Neuron (in vitro differentiated cells): ENCODE measurements at regions not wholly inside any gene's neighbourhood (a gene's known extent, or its start where the extent isn't known, plus 50 kb on each side); places are given as distances from the start of the nearest gene placed in this dataset.
"Not testable (repeated sequence)": the region's sequence is repeated elsewhere in the genome, so short reads cannot be mapped to it uniquely, and the experiment has no call there.

Experiments used
- H2AFZ ChIP-seq: one replicate; pipeline ENCODE4 v1.6.1; 2013; ENCODE audit warnings: low read depth, mild to moderate bottlenecking, inconsistent platforms, low read length, moderate library complexity
- H3K27me3 ChIP-seq: one replicate; pipeline ENCODE4 v1.6.1; 2013; ENCODE audit warnings: low read length; ENCODE audit not compliant: insufficient read depth
- H3K36me3 ChIP-seq: one replicate; pipeline ENCODE4 v1.6.1; 2013; ENCODE audit warnings: low read length; ENCODE audit not compliant: insufficient read depth
- H3K4me1 ChIP-seq: one replicate; pipeline ENCODE4 v1.6.1; 2013; ENCODE audit warnings: low read length; ENCODE audit not compliant: insufficient read depth
- H3K4me3 ChIP-seq: 2 replicates; pipeline ENCODE4 v1.5.1; 2013; ENCODE audit warnings: mild to moderate bottlenecking, low read length, moderate library complexity
- H3K9me3 ChIP-seq: one replicate; pipeline ENCODE4 v1.6.1; 2013; ENCODE audit warnings: low read length

DNA sequence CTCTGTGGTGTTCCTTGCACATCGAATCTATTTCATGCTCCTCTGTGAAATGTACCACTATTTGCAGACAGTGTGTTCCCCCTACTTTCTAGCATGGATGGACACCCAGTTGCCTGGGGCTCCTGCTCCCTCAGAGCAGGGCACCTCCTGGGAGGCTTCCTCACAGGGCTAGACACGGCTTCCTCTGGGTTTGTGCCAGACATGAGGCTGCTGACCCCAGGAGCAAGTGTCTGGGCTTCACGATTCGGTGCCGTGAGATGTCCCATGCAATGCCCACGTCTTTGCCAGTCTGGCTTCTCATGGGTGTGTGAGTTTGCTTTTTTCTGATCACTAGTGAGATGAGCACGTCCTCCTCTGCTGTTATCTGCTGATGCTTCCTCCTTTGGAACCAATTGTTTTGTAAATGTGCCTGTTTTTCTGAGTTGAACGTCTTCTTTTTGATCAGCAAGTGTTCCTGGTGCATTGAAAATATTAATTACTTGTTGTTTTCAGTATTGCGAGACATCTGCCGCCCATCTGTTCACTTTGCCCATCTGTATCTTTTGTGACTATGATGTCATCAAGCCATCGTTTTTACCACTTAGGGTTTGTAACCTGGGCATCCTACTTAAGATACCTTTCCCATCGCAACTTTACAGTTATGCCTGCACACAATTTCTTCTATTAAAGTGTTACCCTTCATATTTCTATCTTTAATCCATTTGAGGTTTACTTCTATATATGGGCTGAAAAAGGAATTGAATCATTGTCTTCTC lies 92.0 kb downstream of the TTLL2 start:
- H3K9me3 ChIP-seq, result peaks cover 3% of the 10 kb centered on the region
- peaks cover 7% of the 10 kb centered on the region for H3K4me1 ChIP-seq
- no peaks in the 10 kb centered on the region for H3K36me3 ChIP-seq
- H2AFZ ChIP-seq, result no peak overlapping the region
- H3K4me3 ChIP-seq, result no peak overlapping the region
- no peaks in the 10 kb centered on the region for H3K27me3 ChIP-seq

DNA sequence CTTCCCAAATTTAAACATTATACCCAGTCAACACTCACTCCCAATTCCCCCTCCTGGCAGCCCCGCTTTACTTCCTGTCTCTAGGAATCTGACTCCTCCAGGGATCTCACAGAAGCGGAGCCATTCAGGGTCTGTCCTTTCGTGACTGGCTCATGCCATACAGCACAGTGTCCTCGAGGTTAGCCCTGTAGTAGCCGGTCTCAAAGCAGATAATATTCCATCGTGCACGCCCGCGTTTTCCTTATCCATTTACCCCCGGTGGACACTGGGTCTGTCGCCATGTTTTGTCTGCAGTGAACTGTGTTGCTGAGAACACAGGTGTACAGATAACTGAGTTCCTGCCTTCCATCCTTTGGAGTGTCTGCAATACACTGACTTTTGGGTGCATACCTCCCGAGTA lies 95.3 kb downstream of the TTLL2 start:
- H3K4me3 ChIP-seq, result no peak overlapping the region
- H3K27me3 ChIP-seq, result no peaks in the 10 kb centered on the region
- H2AFZ ChIP-seq, result no peak overlapping the region
- peaks cover 3% of the 10 kb centered on the region for H3K9me3 ChIP-seq
- peaks cover 7% of the 10 kb centered on the region for H3K4me1 ChIP-seq
- no peaks in the 10 kb centered on the region for H3K36me3 ChIP-seq

DNA sequence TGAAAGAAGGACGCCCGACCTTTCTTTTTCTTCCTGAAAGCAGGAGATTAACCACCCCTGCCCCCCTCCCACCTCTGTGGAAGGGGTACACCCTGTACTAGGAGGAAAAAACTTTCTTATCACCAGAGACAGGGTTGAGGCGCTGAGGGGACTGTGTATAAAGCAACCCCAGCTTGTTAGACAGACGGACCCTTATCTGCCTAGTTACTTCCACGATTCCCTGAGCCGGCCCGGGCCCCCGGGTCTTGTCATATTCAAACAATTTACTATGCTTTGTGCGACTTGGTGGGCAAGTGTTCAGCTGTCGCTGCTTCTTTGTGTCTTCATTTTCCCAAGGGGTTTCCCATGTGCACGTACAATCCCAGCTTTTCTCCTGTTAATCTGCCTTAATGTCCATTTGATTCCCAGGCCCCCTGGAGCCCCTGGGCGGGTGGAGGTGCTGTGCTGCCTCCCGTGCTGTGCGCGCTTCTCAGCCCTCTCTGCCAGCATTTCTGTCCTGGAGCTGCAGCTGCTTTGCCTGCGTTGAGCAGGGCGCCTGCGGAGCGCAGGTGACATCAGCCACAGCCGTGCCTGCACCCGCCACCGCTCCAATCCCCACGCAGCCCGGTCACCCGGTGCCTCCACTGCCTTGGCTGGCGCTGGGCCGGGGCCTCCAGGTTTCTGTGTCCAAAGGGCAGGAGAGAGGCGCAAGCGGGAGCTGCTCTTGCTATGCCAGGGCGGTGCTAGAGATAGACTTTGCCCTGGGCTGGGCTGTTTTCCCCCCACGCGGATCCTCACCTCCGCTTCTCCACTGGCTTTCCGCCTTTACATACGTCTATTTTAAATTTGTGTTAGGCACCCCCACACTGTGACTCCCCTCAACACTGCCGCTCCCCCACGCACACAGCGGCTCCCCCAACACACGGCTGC lies 96.2 kb downstream of the TTLL2 start:
- no peak overlapping the region for H2AFZ ChIP-seq
- H3K36me3 ChIP-seq, result no peaks in the 10 kb centered on the region
- H3K4me1 ChIP-seq, result peaks cover 3% of the 10 kb centered on the region
- H3K4me3 ChIP-seq, result no peak overlapping the region
- H3K27me3 ChIP-seq, result no peaks in the 10 kb centered on the region
- peaks cover 3% of the 10 kb centered on the region for H3K9me3 ChIP-seq

DNA sequence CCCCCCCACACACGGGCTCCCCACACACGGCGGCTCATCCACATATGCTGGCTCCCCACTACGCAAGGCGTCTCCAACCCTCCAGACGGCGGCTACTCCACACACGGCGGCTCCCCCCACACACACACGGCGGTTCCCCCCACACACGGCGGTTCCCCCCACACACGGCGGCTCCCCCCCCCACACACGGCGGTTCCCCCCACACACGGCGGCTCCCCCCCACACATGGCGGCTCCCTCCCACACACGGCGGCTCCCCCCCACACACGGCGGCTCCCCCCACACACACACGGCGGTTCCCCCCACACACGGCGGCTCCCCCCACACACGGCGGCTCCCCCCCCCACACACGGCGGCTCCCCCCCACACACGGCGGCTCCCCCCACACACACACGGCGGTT lies 97.1 kb downstream of the TTLL2 start:
- H2AFZ ChIP-seq, H3K27me3 ChIP-seq, H3K36me3 ChIP-seq, H3K4me3 ChIP-seq, H3K9me3 ChIP-seq, H3K4me1 ChIP-seq: not testable (repeated sequence)

DNA sequence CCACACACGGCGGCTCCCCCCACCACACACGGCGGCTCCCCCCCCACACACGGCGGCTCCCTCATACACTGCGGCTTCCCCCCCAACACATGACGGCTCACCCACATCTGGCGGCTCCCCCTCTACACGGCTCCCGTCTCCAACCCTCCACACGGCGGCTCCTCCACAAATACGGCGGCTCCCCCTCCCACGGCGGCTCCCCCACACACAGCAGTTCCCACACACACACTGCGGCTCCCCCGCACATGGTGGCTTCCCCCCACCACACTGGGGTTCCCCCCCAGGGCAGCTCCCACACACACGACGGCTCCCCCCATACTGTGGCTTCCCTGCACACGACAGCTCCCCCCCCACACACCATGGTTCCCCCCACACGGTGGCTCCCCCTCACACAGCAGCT lies 98.0 kb downstream of the TTLL2 start:
- Histone ChIP-seq H3K9me3 (peaks cover 3% of the 10 kb centered on the region), H2AFZ (no peak overlapping the region), H3K36me3 (no peaks in the 10 kb centered on the region), H3K27me3 (no peaks in the 10 kb centered on the region), H3K4me3 (no peak overlapping the region), H3K4me1 (peaks cover 10% of the 10 kb centered on the region)

DNA sequence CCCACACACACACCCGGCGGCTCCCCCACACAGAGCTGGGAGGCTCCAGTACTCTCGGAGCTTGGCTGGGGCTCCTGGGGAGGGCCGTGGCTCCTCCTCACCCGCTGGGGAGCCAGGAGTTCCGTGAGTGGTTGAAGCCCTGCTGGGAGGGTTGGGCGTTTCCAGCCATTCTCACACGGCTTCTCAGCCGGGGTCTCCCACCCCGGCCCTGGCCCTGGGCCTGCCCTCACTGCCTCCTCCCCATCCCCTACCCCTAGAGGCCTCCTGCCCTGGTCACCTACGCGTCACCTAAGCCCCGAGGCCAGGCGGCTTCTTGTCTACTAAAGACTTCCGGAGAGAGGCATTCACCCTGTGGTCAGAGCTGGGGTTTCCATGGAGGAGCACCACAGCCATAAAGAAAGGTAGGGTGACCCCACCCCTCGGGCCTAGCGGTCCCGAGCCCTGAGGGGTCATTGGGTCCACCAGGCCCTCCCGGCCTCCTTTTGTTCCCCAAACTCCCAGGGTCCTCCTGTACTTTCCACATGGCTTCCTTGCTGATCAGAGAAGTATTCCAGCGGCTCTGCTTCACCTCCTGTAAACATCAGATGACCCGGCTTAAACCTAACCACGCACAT lies 99.3 kb downstream of the TTLL2 start:
- no peak overlapping the region for H3K4me3 ChIP-seq
- H3K36me3 ChIP-seq, result no peaks in the 10 kb centered on the region
- H3K4me1 ChIP-seq, result peaks cover 10% of the 10 kb centered on the region
- no peak overlapping the region for H2AFZ ChIP-seq
- peaks cover 7% of the 10 kb centered on the region for H3K9me3 ChIP-seq
- H3K27me3 ChIP-seq, result no peaks in the 10 kb centered on the region

DNA sequence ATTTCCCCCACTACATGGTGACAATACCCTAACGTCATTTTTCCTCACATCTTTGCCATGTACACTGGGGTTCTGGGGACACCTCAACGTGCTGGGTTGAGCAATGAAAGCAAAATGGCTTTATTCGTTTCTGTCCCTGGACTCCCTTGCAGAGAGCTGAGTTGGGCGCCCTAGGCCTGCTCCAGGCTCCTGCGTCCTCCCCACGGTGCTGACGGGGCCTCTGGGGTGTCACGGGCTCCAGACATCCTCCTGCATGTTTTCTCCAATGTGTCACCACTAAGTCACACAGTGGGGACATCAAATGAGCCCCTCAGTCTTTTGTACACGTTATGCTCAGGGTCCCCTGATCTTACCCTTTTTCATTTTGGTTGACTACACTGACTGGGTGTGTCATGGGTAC lies 99.8 kb downstream of the TTLL2 start:
- no peaks in the 10 kb centered on the region for H3K36me3 ChIP-seq
- peaks cover 8% of the 10 kb centered on the region for H3K9me3 ChIP-seq
- H3K27me3 ChIP-seq, result no peaks in the 10 kb centered on the region
- peaks cover 10% of the 10 kb centered on the region for H3K4me1 ChIP-seq
- no peak overlapping the region for H3K4me3 ChIP-seq
- H2AFZ ChIP-seq, result no peak overlapping the region

DNA sequence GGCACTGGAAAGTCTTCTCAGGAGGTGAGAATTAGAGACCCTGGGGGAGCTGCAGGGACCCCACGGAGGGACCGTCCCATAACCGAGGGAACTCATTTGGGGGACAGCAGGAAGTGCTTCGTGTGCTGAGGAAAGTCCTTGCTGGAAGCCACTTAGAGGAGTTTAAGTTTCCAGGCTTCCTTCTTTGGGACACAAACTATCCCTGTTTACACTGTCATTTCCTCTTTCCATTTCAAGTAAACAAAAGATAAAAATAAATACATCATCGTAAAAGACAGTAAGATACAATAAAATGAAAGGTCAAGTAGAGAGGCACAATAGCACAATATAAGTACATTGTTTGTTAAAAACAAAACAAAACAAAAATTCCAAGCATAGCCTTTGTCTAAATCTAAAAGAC lies 101.2 kb downstream of the TTLL2 start:
- Histone ChIP-seq H3K4me1 (peaks cover 10% of the 10 kb centered on the region), H3K4me3 (no peak overlapping the region), H3K9me3 (peaks cover 8% of the 10 kb centered on the region), H3K36me3 (no peaks in the 10 kb centered on the region), H2AFZ (no peak overlapping the region), H3K27me3 (no peaks in the 10 kb centered on the region)

DNA sequence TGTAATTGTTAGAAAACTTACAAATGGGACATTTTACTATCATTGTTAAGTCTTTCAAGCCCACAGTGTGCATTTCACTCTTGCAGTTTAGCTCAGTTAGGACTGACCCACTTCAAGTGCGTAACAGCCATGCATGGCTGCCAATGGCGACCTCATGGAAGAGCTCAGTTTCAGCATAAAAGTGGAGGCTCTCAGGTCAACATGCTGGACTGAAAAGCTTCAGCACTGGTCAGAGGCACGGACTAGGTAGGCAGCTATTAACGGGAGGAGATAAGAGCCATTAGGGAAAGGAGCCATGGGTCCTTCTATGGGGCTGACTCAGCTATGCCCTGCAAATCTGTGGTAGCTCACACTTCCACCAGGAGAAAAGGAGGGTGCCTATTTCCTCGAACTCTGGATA lies 101.8 kb downstream of the TTLL2 start:
- Histone ChIP-seq H2AFZ (no peak overlapping the region), H3K4me1 (peaks cover 10% of the 10 kb centered on the region), H3K4me3 (no peak overlapping the region), H3K27me3 (no peaks in the 10 kb centered on the region), H3K9me3 (peaks cover 8% of the 10 kb centered on the region), H3K36me3 (no peaks in the 10 kb centered on the region)

DNA sequence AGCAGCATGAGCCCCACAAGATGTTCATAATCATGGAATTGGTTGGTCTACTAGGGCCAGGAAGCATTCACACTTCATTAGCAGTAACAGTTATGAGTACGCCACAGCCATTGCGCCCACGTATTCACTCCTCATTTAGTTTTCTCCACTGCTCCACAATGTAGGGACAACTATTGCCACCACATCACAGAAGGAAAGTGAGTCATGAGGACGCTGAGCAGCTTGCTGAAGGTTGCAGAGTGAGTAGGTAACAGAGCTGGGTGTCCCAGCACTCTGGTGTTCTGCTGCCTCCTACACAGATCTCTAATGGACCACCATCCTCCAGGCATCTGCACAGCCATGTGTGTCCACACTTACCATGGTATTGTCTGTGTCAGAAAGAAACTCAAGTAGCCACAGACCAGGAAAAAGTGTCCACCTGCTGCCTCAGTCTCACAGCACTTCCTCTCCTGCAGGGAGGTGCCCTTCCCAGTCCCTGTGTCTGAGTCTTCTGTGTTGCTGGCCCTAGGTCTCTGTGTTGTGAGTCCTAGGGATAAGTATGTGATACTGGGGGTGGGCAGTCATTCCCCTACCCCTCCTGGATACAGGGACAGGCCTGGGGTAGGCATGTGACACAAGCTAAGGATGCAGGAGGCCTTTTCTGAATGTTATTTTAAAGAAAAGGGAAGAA lies 103.9 kb downstream of the TTLL2 start:
- peaks cover 10% of the 10 kb centered on the region for H3K4me1 ChIP-seq
- H3K27me3 ChIP-seq, result no peaks in the 10 kb centered on the region
- no peaks in the 10 kb centered on the region for H3K36me3 ChIP-seq
- no peak overlapping the region for H3K4me3 ChIP-seq
- H2AFZ ChIP-seq, result no peak overlapping the region
- H3K9me3 ChIP-seq, result peaks cover 13% of the 10 kb centered on the region

DNA sequence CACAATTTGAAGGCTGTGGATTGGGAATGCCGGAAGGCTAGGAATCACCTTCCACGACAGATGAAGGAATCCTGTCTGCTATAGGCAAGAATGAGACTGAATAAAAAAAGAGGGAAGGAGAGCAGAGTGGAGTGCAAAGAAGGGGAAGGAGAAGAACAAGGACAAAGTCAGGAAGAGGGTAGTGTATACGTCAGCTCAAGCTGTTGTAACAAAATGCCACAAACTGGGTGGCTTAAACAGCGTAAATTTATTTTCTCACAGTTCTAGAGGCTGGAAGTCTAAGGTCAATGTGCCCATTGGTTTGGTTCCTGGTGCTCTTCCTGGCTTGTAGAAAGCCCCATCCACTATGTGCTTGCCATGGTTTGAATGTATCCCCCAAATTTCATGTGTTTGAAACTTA lies 104.5 kb downstream of the TTLL2 start:
- Histone ChIP-seq H3K9me3 (peaks cover 13% of the 10 kb centered on the region), H2AFZ (no peak overlapping the region), H3K27me3 (no peaks in the 10 kb centered on the region), H3K4me3 (no peak overlapping the region), H3K36me3 (no peaks in the 10 kb centered on the region), H3K4me1 (peaks cover 10% of the 10 kb centered on the region)

DNA sequence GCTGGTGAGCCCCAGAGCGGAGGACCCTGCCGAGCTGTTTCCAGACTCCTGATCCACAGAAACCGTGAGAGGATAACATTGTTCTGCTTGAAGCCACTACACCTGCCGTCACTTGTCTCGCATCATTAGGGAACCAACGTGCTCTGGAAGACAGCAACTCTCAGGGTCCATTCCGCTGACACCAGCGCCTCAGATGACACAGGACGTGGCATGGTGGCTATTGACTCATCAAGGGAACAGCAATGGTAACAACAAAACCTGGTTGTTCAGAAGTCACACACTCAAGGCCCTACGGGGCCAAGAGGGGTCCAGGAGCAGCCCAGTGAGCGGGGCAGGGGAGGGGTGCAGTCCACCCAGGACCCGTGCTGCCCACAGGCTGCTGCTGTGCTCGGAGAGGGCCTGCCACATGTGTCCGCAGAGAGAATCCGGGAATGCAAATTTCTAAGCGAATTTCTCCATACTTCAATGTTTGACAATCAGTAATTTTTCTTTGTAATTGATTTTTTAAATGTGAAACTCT lies 110.4 kb downstream of the TTLL2 start:
- Histone ChIP-seq H3K4me1 (peaks cover 9% of the 10 kb centered on the region), H2AFZ (no peak overlapping the region), H3K4me3 (no peak overlapping the region), H3K27me3 (no peaks in the 10 kb centered on the region), H3K9me3 (peaks cover 18% of the 10 kb centered on the region), H3K36me3 (peaks cover 6% of the 10 kb centered on the region)
